ENCODE measurements at regions not wholly inside any gene's neighbourhood (a gene's known extent, or its start where the extent isn't known, plus 50 kb on each side); places are given as distances from the start of the nearest gene placed in this dataset.

DNA sequence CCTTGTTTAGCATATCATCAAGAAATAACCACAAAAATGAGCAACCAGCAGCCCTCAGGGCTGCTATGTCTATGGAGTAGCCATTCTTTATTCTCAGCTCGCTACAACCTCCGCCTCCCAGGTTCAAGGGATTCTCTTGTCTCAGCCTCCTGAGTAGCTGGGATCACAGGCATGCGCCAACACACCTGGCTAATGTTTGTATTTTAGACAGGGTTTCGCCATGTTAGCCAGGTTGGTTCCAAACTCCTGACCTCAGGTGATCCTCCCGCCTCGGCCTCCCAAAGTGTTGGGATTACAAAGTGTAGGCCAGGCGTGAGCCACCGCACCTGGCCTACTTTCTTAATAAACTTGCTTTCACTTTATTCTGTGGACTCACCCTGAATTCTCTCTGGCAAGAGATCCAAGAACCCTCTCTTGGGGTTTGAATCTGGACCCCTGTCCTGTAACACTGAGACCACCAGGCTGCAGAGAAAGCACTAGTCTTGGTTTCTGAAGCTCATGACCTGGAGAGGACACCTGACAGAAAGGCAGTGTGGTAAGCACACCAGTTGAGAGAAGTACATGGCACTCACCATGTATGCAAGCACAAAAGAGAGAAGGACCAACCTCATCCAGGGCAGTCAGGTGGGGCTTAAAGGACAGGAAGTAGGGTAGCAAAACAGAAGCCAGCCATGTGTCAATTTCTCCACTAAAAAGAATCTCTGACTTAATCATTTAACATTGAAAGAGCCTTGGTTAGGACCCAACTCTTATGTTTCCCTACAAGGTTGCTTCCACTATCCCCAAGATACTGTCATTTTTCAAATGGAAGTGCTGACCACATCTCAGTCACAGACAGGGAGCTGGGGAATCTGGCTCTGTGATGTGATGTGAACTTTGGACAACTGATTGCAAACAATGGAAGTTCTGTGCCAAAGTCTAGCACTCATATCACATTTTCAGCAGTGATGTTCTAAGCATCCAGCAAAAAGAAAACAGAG is 97.4 kb upstream of the DST start:
- TF ChIP-seq POLR2A (IDR thresholded peaks at IDR 0.05; ENCODE audit: low read length) (no peak), GATA1 (IDR thresholded peaks at IDR 0.05; ENCODE audit: low read depth, low read length) (no peak)

All from erythroblast (primary cell).